ENCODE measurements at regions not wholly inside any gene's neighbourhood (a gene's known extent, or its start where the extent isn't known, plus 50 kb on each side); places are given as distances from the start of the nearest gene placed in this dataset.
A peak's percentile ranks its signal among the peaks of the same experiment; 100 is the strongest.

- Histone ChIP-seq H3K27ac (no peak overlapping the region), H3K4me3 (no peak overlapping the region), H3K27me3 (no peaks in the 10 kb centered on the region), H3K9me3 (peaks cover 0 to 11% (median 5%) of the 10 kb centered on the region in 4 donors), H3K36me3 (no peaks in the 10 kb centered on the region), H3K4me1 (peaks cover 0 to 8% (median 6%) of the 10 kb centered on the region in 4 donors)
- no peak for DNase-seq
- TF ChIP-seq POLR2AphosphoS5 (IDR thresholded peaks at IDR 0.05) (no peak), CTCF (IDR thresholded peaks at IDR 0.05) (no peak), POLR2A (IDR thresholded peaks at IDR 0.05) (no peak), EP300 (IDR thresholded peaks at IDR 0.05) (no peak)
- ATAC-seq (ENCODE audit: low FRiP score in 2 of 2): peak in 1 of 2 donors; percentile 50
- 83 to 86% methylated on average over 2 of the region's 2 CpGs for WGBS, 2 donors
These were observed 86.4 kb upstream of the MAP4K3 start for GRCh38 chr2:39523308-39524044.

DNA sequence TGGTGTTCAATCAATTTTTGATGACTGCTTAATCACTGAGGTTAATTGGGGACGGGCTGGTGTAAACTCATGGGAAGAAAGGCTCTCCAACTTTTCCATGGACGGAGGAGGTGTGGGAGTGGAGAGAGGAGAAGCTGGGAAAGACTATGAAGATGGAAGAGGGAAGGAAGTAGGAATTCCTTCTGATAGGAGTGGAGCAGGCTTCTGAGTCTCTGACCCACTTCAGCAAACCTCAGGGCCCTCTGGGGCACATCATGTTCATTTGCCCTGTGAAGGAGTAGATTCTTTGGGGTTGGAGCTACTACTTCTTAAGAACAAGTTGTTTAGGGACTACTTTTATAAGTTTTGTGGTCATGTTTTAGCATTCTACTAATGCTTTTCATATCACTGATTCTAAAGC lies 87.0 kb upstream of the MAP4K3 start:
- no peak overlapping the region for H3K27ac ChIP-seq
- H3K36me3 ChIP-seq: no peaks in the 10 kb centered on the region
- TF ChIP-seq EP300 (IDR thresholded peaks at IDR 0.05) (no peak), POLR2A (IDR thresholded peaks at IDR 0.05) (no peak), CTCF (IDR thresholded peaks at IDR 0.05) (no peak), POLR2AphosphoS5 (IDR thresholded peaks at IDR 0.05) (no peak)
- no peak for DNase-seq
- H3K4me1 ChIP-seq: peaks cover 0 to 8% (median 4%) of the 10 kb centered on the region in 4 donors
- ATAC-seq (ENCODE audit: low FRiP score in 2 of 2): no peak
- no peak overlapping the region for H3K4me3 ChIP-seq
- no peaks in the 10 kb centered on the region for H3K27me3 ChIP-seq
- peaks cover 0 to 11% (median 5%) of the 10 kb centered on the region in 4 donors for H3K9me3 ChIP-seq
- 86 to 90% methylated on average over 2 of the region's 2 CpGs for WGBS, 2 donors

- TF ChIP-seq POLR2AphosphoS5 (IDR thresholded peaks at IDR 0.05) (no peak), POLR2A (IDR thresholded peaks at IDR 0.05) (no peak), EP300 (IDR thresholded peaks at IDR 0.05) (no peak), CTCF (IDR thresholded peaks at IDR 0.05) (no peak)
- DNase-seq (no peak), ATAC-seq (ENCODE audit: low FRiP score in 2 of 2) (no peak)
- H3K9me3 ChIP-seq: peaks cover 0 to 11% (median 5%) of the 10 kb centered on the region in 4 donors
- no peaks in the 10 kb centered on the region for H3K36me3 ChIP-seq
- no peaks in the 10 kb centered on the region for H3K27me3 ChIP-seq
- H3K4me1 ChIP-seq: peaks cover 0 to 9% (median 4%) of the 10 kb centered on the region in 4 donors
- WGBS, 2 donors: 66 to 71% methylated on average over 7 of the region's 7 CpGs
- H3K4me3 ChIP-seq: no peak overlapping the region
- H3K27ac ChIP-seq: no peak overlapping the region
These were observed 87.9 kb upstream of the MAP4K3 start for GRCh38 chr2:39524756-39525635.

- DNase-seq (no peak), ATAC-seq (ENCODE audit: low FRiP score in 2 of 2) (peak in 1 of 2 donors; percentile 20)
- no peaks in the 10 kb centered on the region for H3K27me3 ChIP-seq
- H3K4me1 ChIP-seq: peaks cover 0 to 18% (median 9%) of the 10 kb centered on the region in 4 donors
- no peaks in the 10 kb centered on the region for H3K36me3 ChIP-seq
- no peak overlapping the region for H3K27ac ChIP-seq
- H3K9me3 ChIP-seq: peaks cover 0 to 11% (median 5%) of the 10 kb centered on the region in 4 donors
- H3K4me3 ChIP-seq: no peak overlapping the region
- no peak for TF ChIP-seq CTCF (IDR thresholded peaks at IDR 0.05)
- no peak for TF ChIP-seq POLR2A (IDR thresholded peaks at IDR 0.05)
- TF ChIP-seq EP300 (IDR thresholded peaks at IDR 0.05): no peak
- no peak for TF ChIP-seq POLR2AphosphoS5 (IDR thresholded peaks at IDR 0.05)
- 86 to 87% methylated on average over 7 of the region's 7 CpGs for WGBS, 2 donors
These were observed 88.7 kb upstream of the MAP4K3 start for GRCh38 chr2:39525636-39526412.
